ENCODE measurements at regions not wholly inside any gene's neighbourhood (a gene's known extent, or its start where the extent isn't known, plus 50 kb on each side); places are given as distances from the start of the nearest gene placed in this dataset.

- no peak for DNase-seq (ENCODE audit: low read depth)
- TF ChIP-seq CTCF (IDR thresholded peaks at IDR 0.05; ENCODE audit: insufficient read depth, low read length) = no peak
- no peak overlapping the region for H3K4me3 ChIP-seq (ENCODE audit: low read depth, low read length)
These were observed 150.3 kb upstream of the TSHZ3 start for GRCh38 chr19:31499281-31500196.

GRCh38 chr19:31500197-31500830, 151.1 kb upstream of the TSHZ3 start:
- no peak for TF ChIP-seq CTCF (IDR thresholded peaks at IDR 0.05; ENCODE audit: insufficient read depth, low read length)
- no peak overlapping the region for H3K4me3 ChIP-seq (ENCODE audit: low read depth, low read length)
- no peak for DNase-seq (ENCODE audit: low read depth)

DNA sequence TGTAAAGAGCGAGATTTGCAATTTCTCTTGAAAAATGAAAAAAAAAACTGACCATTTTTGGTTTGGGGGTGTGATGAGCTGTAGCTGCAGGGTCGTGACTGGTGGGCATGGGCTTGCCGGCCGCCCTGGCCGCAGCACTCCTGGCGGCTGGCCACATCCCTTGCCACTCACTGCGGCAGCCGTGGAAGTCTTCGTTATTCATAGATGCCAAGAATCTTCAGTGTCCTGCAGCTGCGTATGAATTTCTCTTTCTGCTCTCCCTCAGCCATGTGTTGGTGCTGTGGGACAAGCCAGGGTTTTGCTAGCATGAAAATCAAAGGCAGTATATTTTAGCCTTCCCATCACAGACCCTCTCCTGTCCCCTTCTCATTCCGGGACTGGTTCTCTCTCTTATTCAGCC, 151.7 kb upstream of the TSHZ3 start:
- H3K4me3 ChIP-seq (ENCODE audit: low read depth, low read length) = no peak overlapping the region
- TF ChIP-seq CTCF (IDR thresholded peaks at IDR 0.05; ENCODE audit: insufficient read depth, low read length) = no peak
- no peak for DNase-seq (ENCODE audit: low read depth)

- no peak overlapping the region for H3K4me3 ChIP-seq (ENCODE audit: low read depth, low read length)
- TF ChIP-seq CTCF (IDR thresholded peaks at IDR 0.05; ENCODE audit: insufficient read depth, low read length) = no peak
- no peak for DNase-seq (ENCODE audit: low read depth)
These were observed 152.4 kb upstream of the TSHZ3 start for GRCh38 chr19:31501427-31502195.

DNA sequence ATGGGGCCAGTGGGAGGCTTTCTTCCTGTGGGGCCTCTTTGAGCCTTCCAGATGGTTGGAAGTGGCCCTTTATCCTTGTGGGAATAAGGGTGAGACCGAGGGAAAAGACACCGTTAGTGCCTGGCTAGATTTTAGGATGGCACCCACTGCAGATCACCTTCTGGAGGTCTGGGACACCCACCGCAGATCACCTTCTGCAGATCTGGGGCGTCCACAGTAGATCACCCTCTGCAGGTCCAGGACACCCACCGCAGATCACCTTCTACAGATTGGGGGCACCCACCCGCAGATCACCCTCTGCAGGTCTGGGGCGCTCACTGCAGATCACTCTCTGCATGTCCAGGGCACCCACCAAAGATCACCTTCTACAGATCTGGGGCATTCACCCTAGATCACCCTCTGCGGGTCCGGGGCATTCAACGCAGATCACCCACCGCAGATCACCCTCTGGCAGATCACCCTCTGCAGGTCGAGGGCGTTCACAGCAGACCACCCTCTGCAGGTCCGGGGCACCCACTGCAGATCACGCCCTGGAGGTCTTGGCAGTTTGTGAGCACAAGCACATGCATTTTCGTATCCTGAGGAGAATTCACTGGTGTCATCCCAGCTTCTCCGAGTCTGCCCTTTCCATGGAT, 153.4 kb upstream of the TSHZ3 start:
- TF ChIP-seq CTCF (IDR thresholded peaks at IDR 0.05; ENCODE audit: insufficient read depth, low read length) = no peak
- DNase-seq (ENCODE audit: low read depth) = no peak
- no peak overlapping the region for H3K4me3 ChIP-seq (ENCODE audit: low read depth, low read length)

DNA sequence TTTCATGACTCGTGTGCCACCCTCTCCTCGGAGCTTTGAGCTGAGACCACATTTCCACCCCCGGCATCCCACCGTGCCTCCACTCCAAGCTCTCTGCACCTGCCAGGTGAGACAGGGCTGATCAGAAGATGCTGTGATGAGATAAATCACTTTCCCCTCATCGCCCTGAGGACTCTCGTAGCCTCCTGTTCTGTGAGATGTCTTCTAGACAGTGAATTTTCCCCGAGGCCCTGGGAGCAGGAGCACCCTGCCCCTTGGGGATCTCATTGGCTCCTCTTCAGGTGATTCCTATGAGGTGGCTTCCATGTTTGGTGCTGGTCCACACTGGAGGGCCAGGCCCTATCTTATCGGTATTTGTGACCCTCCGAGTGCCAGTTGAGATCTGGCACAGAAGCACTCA, 154.0 kb upstream of the TSHZ3 start:
- TF ChIP-seq CTCF (IDR thresholded peaks at IDR 0.05; ENCODE audit: insufficient read depth, low read length) = no peak
- DNase-seq (ENCODE audit: low read depth) = no peak
- no peak overlapping the region for H3K4me3 ChIP-seq (ENCODE audit: low read depth, low read length)
